Nephron progenitor cell (in vitro differentiated cells): ENCODE measurements at regions not wholly inside any gene's neighbourhood (a gene's known extent, or its start where the extent isn't known, plus 50 kb on each side); places are given as distances from the start of the nearest gene placed in this dataset.
"Not testable (repeated sequence)": the region's sequence is repeated elsewhere in the genome, so short reads cannot be mapped to it uniquely, and the experiment has no call there.

Source experiments
- DNase-seq: peaks from one replicate; pipeline ENCODE4 v3.0.0; 2021
- H3K27ac Mint-ChIP-seq: 2 replicates; pipeline ENCODE4 v1.8.0; 2021; ENCODE audit warnings: mild to moderate bottlenecking, moderate library complexity, mixed read lengths
- H3K27me3 Mint-ChIP-seq: 2 replicates; pipeline ENCODE4 v1.8.0; 2021; ENCODE audit warnings: mild to moderate bottlenecking, low read depth, mixed read lengths; ENCODE audit not compliant: poor library complexity
- H3K36me3 Mint-ChIP-seq: 2 replicates; pipeline ENCODE4 v1.8.0; 2021; ENCODE audit warnings: low read depth, mixed read lengths
- H3K4me1 Mint-ChIP-seq: 2 replicates; pipeline ENCODE4 v1.8.0; 2021; ENCODE audit warnings: mixed read lengths
- H3K4me3 Mint-ChIP-seq: 2 replicates; pipeline ENCODE4 v1.8.0; 2021; ENCODE audit warnings: mild to moderate bottlenecking, moderate library complexity, mixed read lengths
- H3K9me3 Mint-ChIP-seq: 2 replicates; pipeline ENCODE4 v1.8.0; 2021; ENCODE audit warnings: mild to moderate bottlenecking, moderate library complexity, mixed read lengths
- TF ChIP-seq, protein P1 (sequence below): fragments of 200-600 bp; sonication (generic); IDR thresholded peaks from 2 replicates; pipeline ENCODE4 v1.5.0; 2021; ENCODE audit warnings: antibody characterized with exemption

GRCh38 chr6:74492587-74492986 is 713.3 kb downstream of the COL12A1 start:
- H3K36me3 Mint-ChIP-seq, result no peaks in the 10 kb centered on the region
- H3K4me3 Mint-ChIP-seq, result no peak overlapping the region
- H3K27me3 Mint-ChIP-seq, result no peaks in the 10 kb centered on the region
- TF ChIP-seq, protein P1, sequence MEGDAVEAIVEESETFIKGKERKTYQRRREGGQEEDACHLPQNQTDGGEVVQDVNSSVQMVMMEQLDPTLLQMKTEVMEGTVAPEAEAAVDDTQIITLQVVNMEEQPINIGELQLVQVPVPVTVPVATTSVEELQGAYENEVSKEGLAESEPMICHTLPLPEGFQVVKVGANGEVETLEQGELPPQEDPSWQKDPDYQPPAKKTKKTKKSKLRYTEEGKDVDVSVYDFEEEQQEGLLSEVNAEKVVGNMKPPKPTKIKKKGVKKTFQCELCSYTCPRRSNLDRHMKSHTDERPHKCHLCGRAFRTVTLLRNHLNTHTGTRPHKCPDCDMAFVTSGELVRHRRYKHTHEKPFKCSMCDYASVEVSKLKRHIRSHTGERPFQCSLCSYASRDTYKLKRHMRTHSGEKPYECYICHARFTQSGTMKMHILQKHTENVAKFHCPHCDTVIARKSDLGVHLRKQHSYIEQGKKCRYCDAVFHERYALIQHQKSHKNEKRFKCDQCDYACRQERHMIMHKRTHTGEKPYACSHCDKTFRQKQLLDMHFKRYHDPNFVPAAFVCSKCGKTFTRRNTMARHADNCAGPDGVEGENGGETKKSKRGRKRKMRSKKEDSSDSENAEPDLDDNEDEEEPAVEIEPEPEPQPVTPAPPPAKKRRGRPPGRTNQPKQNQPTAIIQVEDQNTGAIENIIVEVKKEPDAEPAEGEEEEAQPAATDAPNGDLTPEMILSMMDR, result no peak
- peaks cover 3% of the 10 kb centered on the region for H3K9me3 Mint-ChIP-seq
- DNase-seq, result no peak
- no peak overlapping the region for H3K27ac Mint-ChIP-seq
- H3K4me1 Mint-ChIP-seq, result no peaks in the 10 kb centered on the region

DNA sequence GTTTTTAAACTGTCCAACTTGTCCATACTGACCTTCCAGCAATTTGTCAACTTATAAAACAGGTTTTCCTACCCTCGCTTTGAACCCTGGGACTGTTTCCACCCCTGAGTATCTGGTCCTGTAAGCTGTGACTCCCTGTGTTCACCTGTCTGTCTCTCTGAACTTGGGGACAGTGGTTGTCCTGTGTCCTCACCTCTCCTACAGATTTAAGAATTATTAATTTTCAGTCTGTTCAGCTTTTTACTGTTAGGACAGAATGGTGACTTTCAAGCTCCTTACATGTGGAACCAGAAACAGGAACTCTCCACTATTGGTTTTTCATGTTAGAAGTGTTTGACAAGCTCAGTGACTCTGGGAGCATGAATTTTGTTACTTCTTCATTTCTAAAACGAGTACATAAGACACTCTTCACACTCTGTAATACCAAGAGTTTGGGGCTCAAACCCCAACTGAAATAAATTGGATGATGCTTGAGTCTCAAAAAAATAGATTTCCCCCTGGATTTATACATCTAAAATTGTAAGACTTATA is 713.9 kb downstream of the COL12A1 start:
- Mint-ChIP-seq H3K4me1 (no peaks in the 10 kb centered on the region), H3K27ac (no peak overlapping the region), H3K36me3 (no peaks in the 10 kb centered on the region), H3K9me3 (peaks cover 6% of the 10 kb centered on the region), H3K27me3 (no peaks in the 10 kb centered on the region), H3K4me3 (no peak overlapping the region)
- no peak for DNase-seq
- TF ChIP-seq, protein P1, result no peak

DNA sequence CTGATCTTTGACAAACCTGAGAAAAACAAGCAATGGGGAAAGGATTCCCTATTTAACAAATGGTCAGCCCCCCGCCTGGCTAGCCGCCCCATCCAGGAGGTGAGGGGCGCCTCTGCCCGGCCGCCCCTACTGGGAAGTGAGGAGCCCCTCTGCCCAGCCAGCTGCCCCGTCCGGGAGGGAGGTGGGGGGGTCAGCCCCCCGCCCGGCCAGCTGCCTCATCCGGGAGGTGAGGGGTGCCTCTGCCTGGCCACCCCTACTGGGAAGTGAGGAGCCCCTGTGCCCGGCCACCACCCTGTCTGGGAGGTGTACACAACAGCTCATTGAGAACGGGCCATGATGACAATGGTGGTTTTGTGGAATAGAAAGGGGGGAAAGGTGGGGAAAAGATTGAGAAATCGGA is 717.1 kb downstream of the COL12A1 start:
- H3K4me1 Mint-ChIP-seq, H3K4me3 Mint-ChIP-seq, H3K36me3 Mint-ChIP-seq, DNase-seq, H3K27ac Mint-ChIP-seq, H3K9me3 Mint-ChIP-seq, H3K27me3 Mint-ChIP-seq: not testable (repeated sequence)

DNA sequence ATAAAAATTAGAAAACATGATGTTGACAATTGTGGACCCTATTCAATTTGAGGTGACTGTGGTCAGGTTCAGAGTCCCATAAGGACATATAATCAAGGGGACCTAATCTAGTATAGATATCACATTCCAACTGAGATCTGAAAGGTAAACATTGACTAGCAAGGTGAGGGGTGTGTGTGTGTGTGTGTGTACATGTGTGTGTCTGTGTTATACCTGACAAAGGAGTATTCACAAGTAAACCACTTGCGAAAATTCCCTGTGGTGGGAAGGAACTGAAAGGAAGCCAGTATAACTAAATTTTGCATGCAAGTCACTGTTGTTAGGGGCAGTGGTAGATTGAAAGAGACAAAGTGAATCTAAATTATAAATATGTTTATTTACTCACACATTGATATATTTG is 723.7 kb downstream of the COL12A1 start:
- Mint-ChIP-seq H3K4me1 (no peaks in the 10 kb centered on the region), H3K27ac (no peak overlapping the region), H3K9me3 (peaks cover 7% of the 10 kb centered on the region), H3K27me3 (peaks cover 4% of the 10 kb centered on the region), H3K36me3 (no peaks in the 10 kb centered on the region), H3K4me3 (no peak overlapping the region)
- no peak for DNase-seq
- TF ChIP-seq, protein P1, result no peak

GRCh38 chr6:74480561-74480960 is 725.3 kb downstream of the COL12A1 start:
- Mint-ChIP-seq H3K4me3 (no peak overlapping the region), H3K36me3 (no peaks in the 10 kb centered on the region), H3K4me1 (no peaks in the 10 kb centered on the region), H3K27me3 (peaks cover 4% of the 10 kb centered on the region), H3K9me3 (no peaks in the 10 kb centered on the region), H3K27ac (no peak overlapping the region)
- DNase-seq, result no peak
- TF ChIP-seq, protein P1, result no peak

- Mint-ChIP-seq H3K4me3 (no peak overlapping the region), H3K4me1 (no peaks in the 10 kb centered on the region)
These were observed 725.9 kb downstream of the COL12A1 start for GRCh38 chr6:74479960-74480359.

More at GRCh38 chr6:74479960-74480359, 725.9 kb downstream of the COL12A1 start:
- TF ChIP-seq, protein P1, result no peak
- Mint-ChIP-seq H3K36me3 (no peaks in the 10 kb centered on the region), H3K27me3 (peaks cover 4% of the 10 kb centered on the region), H3K27ac (no peak overlapping the region), H3K9me3 (no peaks in the 10 kb centered on the region)
- DNase-seq, result no peak
